ENCODE measurements at regions not wholly inside any gene's neighbourhood (a gene's known extent, or its start where the extent isn't known, plus 50 kb on each side); places are given as distances from the start of the nearest gene placed in this dataset.
A peak's percentile ranks its signal among the peaks of the same experiment; 100 is the strongest.

DNA sequence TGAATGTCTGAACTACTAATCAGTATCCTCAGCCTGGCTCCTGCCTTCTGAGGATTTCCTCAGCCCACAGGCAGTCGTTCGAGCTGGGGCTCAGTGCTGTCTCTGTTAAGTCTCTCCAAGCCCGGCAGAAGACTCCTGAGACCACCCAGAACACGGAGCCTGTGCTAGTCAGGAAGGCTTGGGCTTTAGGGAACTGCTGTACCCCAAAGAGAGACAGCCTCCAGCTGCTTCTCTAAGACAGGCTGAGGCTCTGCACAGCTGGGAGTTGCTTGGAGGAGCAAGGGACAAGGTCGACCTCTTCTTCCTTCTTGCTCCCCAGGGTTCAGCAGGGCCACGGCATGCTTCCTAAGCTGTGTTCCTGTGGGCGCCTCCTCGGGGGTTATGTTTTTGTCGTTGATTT lies 283.4 kb upstream of the MYT1L start:
- Histone ChIP-seq H3K4me1 (ENCODE audit: control insufficient read depth in 5 of 5, insufficient read depth in 5 of 5, low read length in 5 of 5) (peaks cover 0 to 13% (median 9%) of the 10 kb centered on the region in 5 donors), H3K36me3 (ENCODE audit: control insufficient read depth in 5 of 5, insufficient read depth in 5 of 5, low read length in 5 of 5) (no peaks in the 10 kb centered on the region), H3K27ac (ENCODE audit: low read depth, low read length) (no peak overlapping the region), H3K9ac (ENCODE audit: low read length in 5 of 5) (no peak overlapping the region), H3K4me3 (ENCODE audit: low read depth in 1 of 5, low read length in 5 of 5) (no peak overlapping the region), H3K9me3 (ENCODE audit: control insufficient read depth in 5 of 5, low read length in 5 of 5) (no peaks in the 10 kb centered on the region), H3K27me3 (ENCODE audit: control insufficient read depth in 5 of 5, insufficient read depth in 4 of 5, low read length in 5 of 5) (no peaks in the 10 kb centered on the region)

DNA sequence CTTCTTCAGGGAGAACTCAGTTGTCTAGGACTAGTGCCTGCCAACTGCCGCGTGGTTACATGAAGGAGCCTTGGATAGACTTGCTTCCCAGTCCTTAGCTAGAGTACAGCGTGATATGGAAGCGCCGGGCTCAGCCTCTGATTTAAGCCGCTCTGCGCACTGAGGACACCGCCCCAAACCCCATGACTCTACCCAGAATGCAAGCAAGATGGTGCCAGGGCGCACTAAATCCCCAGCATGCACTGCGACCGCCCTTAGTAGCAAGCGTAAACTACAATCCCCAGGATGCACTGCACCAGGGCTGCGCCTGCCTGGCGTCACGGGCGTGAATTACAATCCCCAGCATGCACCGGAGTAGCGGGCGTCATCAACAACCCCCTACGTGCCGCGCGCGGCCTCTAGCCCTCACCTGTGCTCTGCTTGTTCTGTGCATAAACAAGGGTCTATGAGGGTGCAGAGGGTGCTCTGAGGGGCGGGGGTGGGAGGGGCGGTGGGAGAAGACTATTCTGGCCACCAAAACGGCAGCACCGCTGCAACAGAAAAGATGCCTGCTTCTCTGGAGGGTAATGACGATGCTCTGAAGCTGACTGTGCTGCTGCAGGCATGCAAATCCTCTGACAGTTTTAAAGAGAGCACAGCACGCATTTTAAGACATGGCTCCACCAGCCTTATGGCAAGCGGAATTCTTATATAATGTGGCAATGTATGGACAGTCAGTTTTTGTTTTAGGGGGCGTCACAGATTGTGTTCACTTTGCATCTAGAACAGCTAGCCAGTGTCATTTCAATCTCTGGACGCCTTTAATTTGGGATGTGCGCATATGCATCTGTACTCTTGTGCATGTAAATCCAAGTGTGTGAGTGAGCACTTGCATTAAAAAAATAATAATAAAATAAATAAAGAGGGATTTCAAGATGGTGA lies 282.5 kb upstream of the MYT1L start:
- Histone ChIP-seq H3K4me1 (ENCODE audit: control insufficient read depth in 5 of 5, insufficient read depth in 5 of 5, low read length in 5 of 5) (peaks cover 0 to 13% (median 9%) of the 10 kb centered on the region in 5 donors), H3K27ac (ENCODE audit: low read depth, low read length) (peak overlapping the region; percentile 65), H3K27me3 (ENCODE audit: control insufficient read depth in 5 of 5, insufficient read depth in 4 of 5, low read length in 5 of 5) (no peaks in the 10 kb centered on the region), H3K9me3 (ENCODE audit: control insufficient read depth in 5 of 5, low read length in 5 of 5) (no peaks in the 10 kb centered on the region), H3K36me3 (ENCODE audit: control insufficient read depth in 5 of 5, insufficient read depth in 5 of 5, low read length in 5 of 5) (no peaks in the 10 kb centered on the region), H3K9ac (ENCODE audit: low read length in 5 of 5) (peak overlapping the region in 3 of 5 donors; percentile 25 to 59 (median 43)), H3K4me3 (ENCODE audit: low read depth in 1 of 5, low read length in 5 of 5) (peak overlapping the region; percentile 61 to 78 (median 69))

DNA sequence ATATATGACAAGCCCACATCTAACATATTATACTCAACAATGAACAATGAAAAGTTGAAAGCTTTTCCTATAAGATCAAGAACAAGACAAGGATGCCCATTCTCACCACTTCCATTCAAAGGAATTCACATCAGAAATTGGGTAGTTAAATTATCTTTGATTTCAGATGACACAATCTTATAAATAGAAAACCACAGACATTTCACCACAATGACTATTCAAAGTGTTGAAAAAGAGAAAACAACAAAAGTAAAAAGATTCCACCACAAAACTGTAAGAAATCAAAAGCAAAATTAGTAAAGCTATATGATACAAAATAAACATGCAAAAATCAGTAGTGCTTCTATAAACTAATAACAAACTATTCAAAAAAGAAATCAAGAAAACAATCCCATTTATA lies 279.7 kb upstream of the MYT1L start:
- H3K4me1 ChIP-seq (ENCODE audit: control insufficient read depth in 5 of 5, insufficient read depth in 5 of 5, low read length in 5 of 5): peaks cover 0 to 13% (median 9%) of the 10 kb centered on the region in 5 donors
- H3K9me3 ChIP-seq (ENCODE audit: control insufficient read depth in 5 of 5, low read length in 5 of 5): no peaks in the 10 kb centered on the region
- peaks cover 0 to 6% (median 4%) of the 10 kb centered on the region in 5 donors for H3K27me3 ChIP-seq (ENCODE audit: control insufficient read depth in 5 of 5, insufficient read depth in 4 of 5, low read length in 5 of 5)
- H3K4me3 ChIP-seq (ENCODE audit: low read depth in 1 of 5, low read length in 5 of 5): no peak overlapping the region
- H3K9ac ChIP-seq (ENCODE audit: low read length in 5 of 5): no peak overlapping the region
- no peaks in the 10 kb centered on the region for H3K36me3 ChIP-seq (ENCODE audit: control insufficient read depth in 5 of 5, insufficient read depth in 5 of 5, low read length in 5 of 5)
- no peak overlapping the region for H3K27ac ChIP-seq (ENCODE audit: low read depth, low read length)

DNA sequence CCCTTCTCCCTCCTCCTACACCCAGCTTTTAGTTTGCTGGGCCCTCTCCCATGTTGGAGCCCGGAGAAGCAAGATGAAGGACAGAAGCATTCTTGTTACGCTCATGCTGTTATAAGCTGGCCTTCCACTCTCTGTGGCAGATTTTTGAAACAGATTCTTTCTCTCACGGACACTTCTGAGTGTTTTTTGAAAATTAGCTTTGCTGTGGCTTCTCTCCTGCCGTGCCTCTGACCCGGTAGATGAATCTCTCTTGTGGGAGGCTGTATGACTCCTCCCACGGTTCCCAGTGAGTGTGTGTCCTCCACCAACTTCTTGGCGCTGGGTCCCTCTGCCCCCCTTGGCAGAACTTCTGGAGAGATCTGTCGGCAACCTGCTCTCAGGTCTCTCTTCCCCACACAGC lies 269.3 kb upstream of the MYT1L start:
- no peak overlapping the region for H3K27ac ChIP-seq (ENCODE audit: low read depth, low read length)
- H3K9me3 ChIP-seq (ENCODE audit: control insufficient read depth in 5 of 5, low read length in 5 of 5): peaks cover 0 to 5% (median 0%) of the 10 kb centered on the region in 5 donors
- no peaks in the 10 kb centered on the region for H3K4me1 ChIP-seq (ENCODE audit: control insufficient read depth in 5 of 5, insufficient read depth in 5 of 5, low read length in 5 of 5)
- no peaks in the 10 kb centered on the region for H3K36me3 ChIP-seq (ENCODE audit: control insufficient read depth in 5 of 5, insufficient read depth in 5 of 5, low read length in 5 of 5)
- no peak overlapping the region for H3K9ac ChIP-seq (ENCODE audit: low read length in 5 of 5)
- peaks cover 0 to 15% (median 5%) of the 10 kb centered on the region in 5 donors for H3K27me3 ChIP-seq (ENCODE audit: control insufficient read depth in 5 of 5, insufficient read depth in 4 of 5, low read length in 5 of 5)
- no peak overlapping the region for H3K4me3 ChIP-seq (ENCODE audit: low read depth in 1 of 5, low read length in 5 of 5)

DNA sequence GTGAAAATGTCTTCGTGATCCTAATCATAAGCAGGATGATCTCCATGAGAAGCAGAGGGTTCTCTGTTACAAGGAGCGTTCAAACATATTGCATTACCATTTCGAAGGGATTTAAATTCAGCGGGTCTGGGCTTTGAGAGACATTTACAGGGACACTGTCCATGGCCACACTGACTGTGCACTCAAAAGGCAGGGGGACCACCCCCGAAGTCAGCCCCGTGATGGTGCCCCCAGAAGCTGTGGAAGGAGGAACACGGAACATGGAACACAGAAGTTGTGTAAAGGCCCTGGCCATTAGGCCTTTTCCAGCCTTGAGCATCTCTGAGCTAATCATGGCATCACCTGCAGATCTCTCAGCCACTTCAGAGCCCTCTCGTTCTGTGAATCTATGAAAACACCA lies 268.4 kb upstream of the MYT1L start:
- Histone ChIP-seq H3K4me3 (ENCODE audit: low read depth in 1 of 5, low read length in 5 of 5) (no peak overlapping the region), H3K27ac (ENCODE audit: low read depth, low read length) (no peak overlapping the region), H3K4me1 (ENCODE audit: control insufficient read depth in 5 of 5, insufficient read depth in 5 of 5, low read length in 5 of 5) (no peaks in the 10 kb centered on the region), H3K9me3 (ENCODE audit: control insufficient read depth in 5 of 5, low read length in 5 of 5) (peaks cover 0 to 5% (median 0%) of the 10 kb centered on the region in 5 donors), H3K36me3 (ENCODE audit: control insufficient read depth in 5 of 5, insufficient read depth in 5 of 5, low read length in 5 of 5) (no peaks in the 10 kb centered on the region), H3K27me3 (ENCODE audit: control insufficient read depth in 5 of 5, insufficient read depth in 4 of 5, low read length in 5 of 5) (peaks cover 0 to 12% (median 5%) of the 10 kb centered on the region in 5 donors), H3K9ac (ENCODE audit: low read length in 5 of 5) (no peak overlapping the region)

DNA sequence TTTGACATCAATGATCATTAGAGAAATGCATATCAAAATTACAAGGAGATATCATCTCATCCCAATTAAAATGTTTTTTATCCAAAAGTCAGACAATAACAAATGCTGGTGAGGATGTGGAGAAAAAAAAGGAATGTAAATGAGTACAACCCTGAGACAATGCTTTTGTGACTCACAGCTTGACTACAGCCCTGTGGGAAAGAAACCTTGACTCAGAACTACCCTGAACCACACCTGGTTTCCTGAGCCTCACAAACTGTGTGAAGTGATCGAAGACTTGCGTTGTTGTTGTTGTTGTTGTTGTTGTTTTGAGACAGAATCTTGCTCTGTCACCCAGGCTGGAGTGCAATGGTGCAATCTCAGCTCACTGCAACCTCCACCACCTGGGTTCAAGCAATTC lies 266.6 kb upstream of the MYT1L start:
- Histone ChIP-seq H3K4me1 (ENCODE audit: control insufficient read depth in 5 of 5, insufficient read depth in 5 of 5, low read length in 5 of 5) (no peaks in the 10 kb centered on the region), H3K4me3 (ENCODE audit: low read depth in 1 of 5, low read length in 5 of 5) (no peak overlapping the region), H3K9me3 (ENCODE audit: control insufficient read depth in 5 of 5, low read length in 5 of 5) (peaks cover 0 to 5% (median 0%) of the 10 kb centered on the region in 5 donors), H3K36me3 (ENCODE audit: control insufficient read depth in 5 of 5, insufficient read depth in 5 of 5, low read length in 5 of 5) (no peaks in the 10 kb centered on the region), H3K9ac (ENCODE audit: low read length in 5 of 5) (no peak overlapping the region), H3K27me3 (ENCODE audit: control insufficient read depth in 5 of 5, insufficient read depth in 4 of 5, low read length in 5 of 5) (peaks cover 0 to 7% (median 2%) of the 10 kb centered on the region in 5 donors), H3K27ac (ENCODE audit: low read depth, low read length) (no peak overlapping the region)

DNA sequence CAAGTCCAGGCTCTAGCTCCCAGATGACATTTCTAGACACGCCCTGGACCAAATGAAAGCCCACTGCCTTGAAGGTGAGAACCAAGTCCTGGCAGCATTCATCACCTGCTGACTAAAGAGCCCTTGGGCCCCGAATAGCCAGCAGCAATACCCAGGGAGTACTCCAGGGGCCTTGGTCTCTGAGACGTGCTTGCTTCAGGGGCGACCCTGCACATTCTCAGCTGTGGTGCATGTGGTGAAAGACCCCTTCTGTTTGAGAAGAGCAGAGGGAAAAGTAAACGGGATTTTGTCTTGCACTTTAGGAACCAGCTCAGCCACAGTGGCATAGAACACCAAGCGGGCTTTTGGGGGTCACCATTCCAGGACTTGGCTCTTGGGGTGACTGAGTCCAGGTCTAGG lies 260.5 kb upstream of the MYT1L start:
- peaks cover 0 to 5% (median 2%) of the 10 kb centered on the region in 5 donors for H3K27me3 ChIP-seq (ENCODE audit: control insufficient read depth in 5 of 5, insufficient read depth in 4 of 5, low read length in 5 of 5)
- no peaks in the 10 kb centered on the region for H3K4me1 ChIP-seq (ENCODE audit: control insufficient read depth in 5 of 5, insufficient read depth in 5 of 5, low read length in 5 of 5)
- H3K36me3 ChIP-seq (ENCODE audit: control insufficient read depth in 5 of 5, insufficient read depth in 5 of 5, low read length in 5 of 5): no peaks in the 10 kb centered on the region
- H3K27ac ChIP-seq (ENCODE audit: low read depth, low read length): no peak overlapping the region
- no peak overlapping the region for H3K4me3 ChIP-seq (ENCODE audit: low read depth in 1 of 5, low read length in 5 of 5)
- no peak overlapping the region for H3K9ac ChIP-seq (ENCODE audit: low read length in 5 of 5)
- H3K9me3 ChIP-seq (ENCODE audit: control insufficient read depth in 5 of 5, low read length in 5 of 5): peaks cover 0 to 5% (median 0%) of the 10 kb centered on the region in 5 donors

DNA sequence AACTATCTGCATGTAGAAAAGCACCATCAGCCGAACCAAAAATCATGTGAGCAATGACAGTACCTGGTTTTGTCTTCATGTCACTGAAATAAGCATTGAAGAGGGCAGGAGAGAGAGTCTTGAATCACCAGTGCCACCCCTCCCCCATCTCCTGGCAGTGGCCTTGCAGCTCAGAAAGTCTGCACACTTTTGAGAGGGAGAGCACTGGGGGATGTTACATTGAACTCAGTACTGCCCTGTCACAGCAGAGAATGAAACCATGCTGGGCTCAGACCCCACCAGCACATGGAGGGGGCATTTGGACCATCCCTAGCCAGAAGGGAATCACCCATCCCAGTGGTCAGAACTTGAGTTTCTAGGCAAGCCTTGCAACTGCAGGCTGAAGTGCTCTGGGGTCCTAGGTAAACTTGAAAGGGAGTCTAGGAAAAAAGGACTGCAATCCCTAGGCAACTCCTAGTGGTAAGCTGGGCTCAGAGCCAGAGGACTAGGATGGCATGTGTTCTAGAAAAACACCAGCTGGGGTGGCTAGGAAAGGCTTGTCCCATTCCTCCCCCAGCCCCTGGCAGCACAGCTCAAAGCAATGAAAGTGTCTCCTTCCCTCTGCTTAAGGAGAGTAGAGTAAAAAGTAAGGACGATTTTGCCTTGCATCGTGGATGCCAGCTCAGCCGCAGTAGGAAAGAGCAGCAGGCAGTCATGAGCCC lies 259.9 kb upstream of the MYT1L start:
- Histone ChIP-seq H3K27ac (ENCODE audit: low read depth, low read length) (no peak overlapping the region), H3K9me3 (ENCODE audit: control insufficient read depth in 5 of 5, low read length in 5 of 5) (peaks cover 0 to under 1% (median 0%) of the 10 kb centered on the region in 5 donors), H3K27me3 (ENCODE audit: control insufficient read depth in 5 of 5, insufficient read depth in 4 of 5, low read length in 5 of 5) (peaks cover 0 to 5% (median 2%) of the 10 kb centered on the region in 5 donors), H3K4me1 (ENCODE audit: control insufficient read depth in 5 of 5, insufficient read depth in 5 of 5, low read length in 5 of 5) (no peaks in the 10 kb centered on the region), H3K4me3 (ENCODE audit: low read depth in 1 of 5, low read length in 5 of 5) (no peak overlapping the region), H3K9ac (ENCODE audit: low read length in 5 of 5) (no peak overlapping the region), H3K36me3 (ENCODE audit: control insufficient read depth in 5 of 5, insufficient read depth in 5 of 5, low read length in 5 of 5) (no peaks in the 10 kb centered on the region)

- Histone ChIP-seq H3K9me3 (ENCODE audit: control insufficient read depth in 5 of 5, low read length in 5 of 5) (no peaks in the 10 kb centered on the region), H3K4me1 (ENCODE audit: control insufficient read depth in 5 of 5, insufficient read depth in 5 of 5, low read length in 5 of 5) (no peaks in the 10 kb centered on the region), H3K36me3 (ENCODE audit: control insufficient read depth in 5 of 5, insufficient read depth in 5 of 5, low read length in 5 of 5) (no peaks in the 10 kb centered on the region), H3K9ac (ENCODE audit: low read length in 5 of 5) (no peak overlapping the region), H3K27me3 (ENCODE audit: control insufficient read depth in 5 of 5, insufficient read depth in 4 of 5, low read length in 5 of 5) (peaks cover 0 to 5% (median 2%) of the 10 kb centered on the region in 5 donors), H3K27ac (ENCODE audit: low read depth, low read length) (no peak overlapping the region), H3K4me3 (ENCODE audit: low read depth in 1 of 5, low read length in 5 of 5) (no peak overlapping the region)
Observed at GRCh38 chr2:2590141-2590540, 259.1 kb upstream of the MYT1L start.

DNA sequence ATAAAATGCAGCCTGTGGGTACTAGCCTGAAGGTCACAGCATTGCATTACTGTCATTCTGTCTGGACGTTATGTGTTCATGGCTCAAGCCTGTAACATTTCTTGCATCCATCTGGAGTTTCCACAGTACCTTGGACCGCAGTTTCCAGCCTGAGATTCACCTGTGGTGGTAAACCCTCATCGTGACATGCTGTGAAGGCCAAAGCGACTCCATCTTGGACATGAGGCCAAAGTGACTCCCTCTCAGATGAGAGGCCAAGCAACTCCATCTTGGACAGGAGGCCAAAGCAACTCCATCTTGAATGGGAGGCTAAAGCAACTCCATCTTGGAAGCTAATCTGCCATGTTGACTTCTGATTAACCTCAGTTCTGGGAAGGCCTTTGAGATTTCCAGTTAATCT lies 257.7 kb upstream of the MYT1L start:
- no peaks in the 10 kb centered on the region for H3K9me3 ChIP-seq (ENCODE audit: control insufficient read depth in 5 of 5, low read length in 5 of 5)
- H3K4me1 ChIP-seq (ENCODE audit: control insufficient read depth in 5 of 5, insufficient read depth in 5 of 5, low read length in 5 of 5): no peaks in the 10 kb centered on the region
- H3K36me3 ChIP-seq (ENCODE audit: control insufficient read depth in 5 of 5, insufficient read depth in 5 of 5, low read length in 5 of 5): no peaks in the 10 kb centered on the region
- H3K27me3 ChIP-seq (ENCODE audit: control insufficient read depth in 5 of 5, insufficient read depth in 4 of 5, low read length in 5 of 5): peaks cover 0 to 5% (median 2%) of the 10 kb centered on the region in 5 donors
- no peak overlapping the region for H3K4me3 ChIP-seq (ENCODE audit: low read depth in 1 of 5, low read length in 5 of 5)
- H3K9ac ChIP-seq (ENCODE audit: low read length in 5 of 5): no peak overlapping the region
- H3K27ac ChIP-seq (ENCODE audit: low read depth, low read length): no peak overlapping the region
